ENCODE measurements at regions not wholly inside any gene's neighbourhood (a gene's known extent, or its start where the extent isn't known, plus 50 kb on each side); places are given as distances from the start of the nearest gene placed in this dataset.

DNA sequence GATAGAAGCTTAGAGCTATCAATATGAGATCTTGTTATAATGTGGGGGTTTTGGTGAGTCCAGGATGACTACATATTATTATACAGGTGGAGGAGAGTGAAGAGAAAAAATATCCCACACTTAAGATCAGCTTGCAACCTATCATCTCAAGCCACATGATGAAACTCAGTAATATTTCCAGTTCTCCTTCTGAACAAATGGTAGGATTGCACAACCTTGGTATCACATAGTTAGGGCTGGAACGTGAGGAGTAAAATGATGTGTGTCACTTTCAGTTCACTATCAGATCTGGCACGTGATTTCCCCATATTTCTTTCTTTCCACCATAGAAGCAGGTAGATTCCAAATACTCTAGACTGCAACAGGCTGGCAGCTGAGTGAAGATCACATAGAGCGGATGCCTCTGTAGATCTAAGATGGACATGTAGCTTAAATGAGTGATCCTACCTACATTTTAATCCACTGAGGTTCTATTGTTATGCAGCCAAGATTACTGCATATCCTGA, 150.6 kb upstream of the ANKRD50 start:
- TF ChIP-seq, protein P1, sequence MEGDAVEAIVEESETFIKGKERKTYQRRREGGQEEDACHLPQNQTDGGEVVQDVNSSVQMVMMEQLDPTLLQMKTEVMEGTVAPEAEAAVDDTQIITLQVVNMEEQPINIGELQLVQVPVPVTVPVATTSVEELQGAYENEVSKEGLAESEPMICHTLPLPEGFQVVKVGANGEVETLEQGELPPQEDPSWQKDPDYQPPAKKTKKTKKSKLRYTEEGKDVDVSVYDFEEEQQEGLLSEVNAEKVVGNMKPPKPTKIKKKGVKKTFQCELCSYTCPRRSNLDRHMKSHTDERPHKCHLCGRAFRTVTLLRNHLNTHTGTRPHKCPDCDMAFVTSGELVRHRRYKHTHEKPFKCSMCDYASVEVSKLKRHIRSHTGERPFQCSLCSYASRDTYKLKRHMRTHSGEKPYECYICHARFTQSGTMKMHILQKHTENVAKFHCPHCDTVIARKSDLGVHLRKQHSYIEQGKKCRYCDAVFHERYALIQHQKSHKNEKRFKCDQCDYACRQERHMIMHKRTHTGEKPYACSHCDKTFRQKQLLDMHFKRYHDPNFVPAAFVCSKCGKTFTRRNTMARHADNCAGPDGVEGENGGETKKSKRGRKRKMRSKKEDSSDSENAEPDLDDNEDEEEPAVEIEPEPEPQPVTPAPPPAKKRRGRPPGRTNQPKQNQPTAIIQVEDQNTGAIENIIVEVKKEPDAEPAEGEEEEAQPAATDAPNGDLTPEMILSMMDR (IDR thresholded peaks at IDR 0.05; ENCODE audit: low read depth, low read length), result no peak
- no peak for TF ChIP-seq EZH2phosphoT487 (IDR thresholded peaks at IDR 0.05; ENCODE audit: low read depth)

All from OCI-LY3 (cell line).